Bone marrow (tissue), 2 donors: ENCODE measurements at regions not wholly inside any gene's neighbourhood (a gene's known extent, or its start where the extent isn't known, plus 50 kb on each side); places are given as distances from the start of the nearest gene placed in this dataset.

Source experiments
- DNase-seq, 2 donors: peaks; one replicate each; lab custom pipeline; 2025; lab: John Stamatoyannopoulos, UW

- DNase-seq = no peak
Measured at GRCh38 chr6:143621876-143622605, 55.7 kb upstream of the PHACTR2 start.

GRCh38 chr6:143621159-143621873 is 56.4 kb upstream of the PHACTR2 start:
- DNase-seq = no peak

- DNase-seq = no peak
Measured at GRCh38 chr6:143620447-143620846, 57.3 kb upstream of the PHACTR2 start.

GRCh38 chr6:143619824-143620401 is 57.9 kb upstream of the PHACTR2 start:
- DNase-seq = no peak

GRCh38 chr6:143616741-143617140 is 61.0 kb upstream of the PHACTR2 start:
- no peak for DNase-seq

- DNase-seq = no peak
Measured at GRCh38 chr6:143615785-143616184, 62.0 kb upstream of the PHACTR2 start.

- peak in 1 of 2 donors; percentile 50 for DNase-seq
Measured at GRCh38 chr6:143614235-143614634, 63.5 kb upstream of the PHACTR2 start.

GRCh38 chr6:143613749-143614148 is 64.0 kb upstream of the PHACTR2 start:
- no peak for DNase-seq

- no peak for DNase-seq
Measured at GRCh38 chr6:143612186-143612585, 65.6 kb upstream of the PHACTR2 start.

- DNase-seq = no peak
Measured at GRCh38 chr6:143611580-143611979, 66.2 kb upstream of the PHACTR2 start.

- DNase-seq = no peak
Measured at GRCh38 chr6:143609972-143610371, 67.8 kb upstream of the PHACTR2 start.

- no peak for DNase-seq
Measured at GRCh38 chr6:143609501-143609900, 68.3 kb upstream of the PHACTR2 start.

GRCh38 chr6:143608906-143609305 is 68.9 kb upstream of the PHACTR2 start:
- no peak for DNase-seq

GRCh38 chr6:143607974-143608373 is 69.8 kb upstream of the PHACTR2 start:
- no peak for DNase-seq

- DNase-seq = peak in 1 of 2 donors; percentile 69
Measured at GRCh38 chr6:143607168-143607567, 70.6 kb upstream of the PHACTR2 start.

GRCh38 chr6:143605906-143606521 is 71.8 kb upstream of the PHACTR2 start:
- DNase-seq = no peak

GRCh38 chr6:143603455-143603854 is 74.3 kb upstream of the PHACTR2 start:
- DNase-seq = no peak

GRCh38 chr6:143601504-143601903 is 76.3 kb upstream of the PHACTR2 start:
- DNase-seq = no peak

- DNase-seq = no peak
Measured at GRCh38 chr6:143600821-143601220, 76.9 kb upstream of the PHACTR2 start.

GRCh38 chr6:143598466-143599080 is 79.2 kb upstream of the PHACTR2 start:
- peak in 1 of 2 donors; percentile 92 for DNase-seq

GRCh38 chr6:143596866-143597265 is 80.9 kb upstream of the PHACTR2 start:
- DNase-seq = no peak
